BJ (cell line): ENCODE measurements at regions not wholly inside any gene's neighbourhood (a gene's known extent, or its start where the extent isn't known, plus 50 kb on each side); places are given as distances from the start of the nearest gene placed in this dataset.

Experiments
- CTCF ChIA-PET: fragments of 350-600 bp; formaldehyde crosslinking; extraction: SDS; loops from one replicate; lab custom pipeline; 2021; ENCODE audit warnings: antibody characterized with exemption, inconsistent platforms; lab: Yijun Ruan, JAX
- POLR2A ChIA-PET: fragments of 300-600 bp; sonication (Branson Sonifier 250); formaldehyde crosslinking; extraction: SDS; loops from one replicate; lab custom pipeline; 2021; ENCODE audit warnings: antibody characterized with exemption; lab: Charles Lee
- DNase-seq: peaks from one replicate; pipeline ENCODE4 v3.0.0-alpha.2; 2011; ENCODE audit warnings: low read depth
- H3K27me3 ChIP-seq: 2 replicates; pipeline ENCODE4 v1.6.0; 2011; ENCODE audit warnings: low read length; ENCODE audit not compliant: control insufficient read depth, insufficient read depth
- H3K36me3 ChIP-seq: 2 replicates; pipeline ENCODE4 v1.5.1; 2011; ENCODE audit warnings: low read length; ENCODE audit not compliant: control insufficient read depth, insufficient read depth
- H3K4me3 ChIP-seq: 2 replicates; pipeline ENCODE4 v1.5.1; 2011; ENCODE audit warnings: low read depth, mild to moderate bottlenecking, control low read depth, low read length
- CTCF ChIP-seq: IDR thresholded peaks from 2 replicates; pipeline ENCODE4 v1.5.1; 2011; ENCODE audit warnings: low read depth, mild to moderate bottlenecking, control low read depth, inconsistent platforms, low read length, moderate library complexity; ENCODE audit not compliant: insufficient read depth

DNA sequence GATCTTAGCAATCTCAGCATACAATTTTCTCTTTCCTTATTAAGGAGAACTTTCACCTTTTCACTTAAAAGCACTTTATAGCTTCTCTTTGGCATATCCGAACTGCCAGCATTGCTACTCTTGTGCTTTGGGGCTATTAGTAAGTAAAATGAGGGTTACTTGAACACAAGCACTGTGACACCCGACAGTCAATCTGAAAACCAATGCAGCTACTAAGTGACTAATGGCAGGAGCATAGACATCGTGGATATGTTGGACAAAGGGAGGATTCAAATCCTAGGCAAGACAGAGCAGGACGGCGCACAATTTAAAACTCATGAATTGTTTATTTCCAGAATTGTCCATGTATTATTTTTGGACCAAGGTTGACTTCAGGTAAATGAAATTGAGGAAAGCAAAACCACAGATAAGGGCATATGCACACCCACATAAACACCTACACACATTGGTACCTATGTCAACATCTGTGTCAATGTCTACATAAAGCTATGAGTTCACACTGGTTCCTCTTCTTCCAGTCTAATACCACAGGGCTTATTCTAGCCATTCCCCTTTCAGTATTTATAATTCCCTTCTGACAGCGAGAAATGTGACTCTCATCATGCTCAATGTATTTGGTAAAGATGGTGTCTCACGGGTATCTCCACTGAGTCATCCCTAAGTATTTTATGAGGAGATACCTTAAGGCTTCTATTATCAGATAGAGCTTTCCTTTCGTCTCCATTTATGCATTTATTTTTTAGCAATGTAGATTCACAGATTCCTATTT, 75.3 kb upstream of the RALGPS2 start:
- Histone ChIP-seq H3K36me3 (no peaks in the 10 kb centered on the region), H3K27me3 (no peaks in the 10 kb centered on the region), H3K4me3 (no peak overlapping the region)
- CTCF ChIA-PET, result no interaction called here
- POLR2A ChIA-PET, result no interaction called here
- no peak for DNase-seq
- TF ChIP-seq CTCF, result no peak

DNA sequence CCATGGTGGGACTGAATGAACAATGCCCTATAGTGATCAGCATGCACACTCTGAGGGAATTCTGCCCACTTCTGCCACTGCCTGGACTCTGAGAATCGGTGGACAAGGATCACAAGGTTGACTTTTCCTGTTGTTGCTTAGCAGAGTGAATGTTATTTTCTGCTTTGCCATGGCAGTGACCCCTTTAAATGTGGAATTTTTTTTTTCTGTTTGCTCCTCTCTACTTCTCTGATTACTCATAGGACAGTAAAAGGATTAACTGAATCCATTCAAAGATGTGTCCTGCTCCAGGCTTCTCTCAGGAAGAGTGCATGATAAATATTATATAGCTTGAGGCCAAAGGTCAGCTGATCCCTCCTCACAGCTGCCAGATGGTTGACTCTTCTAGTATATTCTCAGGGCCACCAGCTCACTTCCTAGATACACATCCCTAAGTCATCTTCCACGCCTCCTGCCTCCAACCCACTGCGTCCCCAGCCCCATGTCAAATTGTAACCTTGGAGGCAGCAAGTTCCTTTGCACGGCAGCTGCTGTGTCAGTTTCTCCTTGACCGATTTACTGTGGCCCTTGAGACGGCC, 74.0 kb upstream of the RALGPS2 start:
- ChIA-PET POLR2A (no interaction called here), CTCF (interaction anchor here (1.2 kb wide), 1 partner anchor 28 kb away, joined by 4 read pairs; no protein-coding TSS in a partner anchor)
- no peaks in the 10 kb centered on the region for H3K27me3 ChIP-seq
- TF ChIP-seq CTCF, result no peak
- H3K36me3 ChIP-seq, result no peaks in the 10 kb centered on the region
- peak; percentile 43 for DNase-seq
- H3K4me3 ChIP-seq, result no peak overlapping the region

- ChIA-PET CTCF (interaction anchor here (0.8 to 1.2 kb wide), 3 partner anchors 29 to 351 kb away, joined by 3 to 4 read pairs (median 3); no protein-coding TSS in a partner anchor), POLR2A (no interaction called here)
- no peak for DNase-seq
- H3K4me3 ChIP-seq, result no peak overlapping the region
- no peaks in the 10 kb centered on the region for H3K27me3 ChIP-seq
- no peaks in the 10 kb centered on the region for H3K36me3 ChIP-seq
- TF ChIP-seq CTCF, result no peak
Observed at GRCh38 chr1:178651742-178652141, 73.3 kb upstream of the RALGPS2 start.

- TF ChIP-seq CTCF, result no peak
- POLR2A ChIA-PET, result interaction anchor here (0.6 kb wide), 1 partner anchor 23 kb away, joined by 3 read pairs; no protein-coding TSS in a partner anchor
- CTCF ChIA-PET, result interaction anchor here (0.6 kb wide), 1 partner anchor 52 kb away, joined by 3 read pairs; no protein-coding TSS in a partner anchor
- Histone ChIP-seq H3K36me3 (no peaks in the 10 kb centered on the region), H3K27me3 (no peaks in the 10 kb centered on the region), H3K4me3 (no peak overlapping the region)
- DNase-seq, result no peak
Observed at GRCh38 chr1:178652506-178653490, 72.2 kb upstream of the RALGPS2 start.
